Lung (tissue), 11 donors: ENCODE measurements at regions not wholly inside any gene's neighbourhood (a gene's known extent, or its start where the extent isn't known, plus 50 kb on each side); places are given as distances from the start of the nearest gene placed in this dataset.
A peak's percentile ranks its signal among the peaks of the same experiment; 100 is the strongest.

ENCODE experiments used
- ATAC-seq: fragments of 200-7000 bp; cut with Tn5 transposase; one replicate; pipeline ENCODE4 v1.9.1; 2020; ENCODE audit warnings: moderate number of reproducible peaks; ENCODE audit not compliant: insufficient read depth, low FRiP score
- DNase-seq, 3 donors: peaks; one replicate each; pipeline ENCODE4 v3.0.0-alpha.2; 2013 to 2017
- H3K27ac ChIP-seq, 2 donors: one replicate each; pipeline ENCODE4 v1.5.1; 2013; ENCODE audit warnings: mild to moderate bottlenecking in 2 of 2, moderate library complexity in 2 of 2, control low read depth in 1 of 2, inconsistent platforms in 1 of 2, low read depth in 1 of 2, low read length in 1 of 2
- H3K27me3 ChIP-seq, 3 donors: one replicate each; pipeline ENCODE4 v1.5.1; 2013; ENCODE audit warnings: low read length in 2 of 3; ENCODE audit not compliant: control insufficient read depth in 3 of 3, insufficient read depth in 3 of 3
- H3K36me3 ChIP-seq, 4 donors: one replicate each; pipeline ENCODE4 v1.5.1; 2013; ENCODE audit warnings: low read length in 4 of 4, mild to moderate bottlenecking in 1 of 4, moderate library complexity in 1 of 4; ENCODE audit not compliant: control insufficient read depth in 4 of 4, insufficient read depth in 4 of 4
- H3K4me1 ChIP-seq, 5 donors: one replicate each; pipeline ENCODE4 v1.5.1; 2013; ENCODE audit warnings: low read length in 5 of 5, mild to moderate bottlenecking in 2 of 5, moderate library complexity in 1 of 5; ENCODE audit not compliant: control insufficient read depth in 5 of 5, insufficient read depth in 5 of 5
- H3K4me3 ChIP-seq: one replicate; pipeline ENCODE4 v1.5.1; 2013; ENCODE audit warnings: mild to moderate bottlenecking, control low read depth, moderate library complexity
- H3K9ac ChIP-seq, 2 donors: one replicate each; pipeline ENCODE4 v1.5.1; 2013; ENCODE audit warnings: low read length in 2 of 2, control low read depth in 1 of 2; ENCODE audit not compliant: insufficient read depth in 1 of 2
- H3K9me3 ChIP-seq, 4 donors: one replicate each; pipeline ENCODE4 v1.5.1; 2013; ENCODE audit warnings: low read length in 3 of 4, mild to moderate bottlenecking in 1 of 4, moderate library complexity in 1 of 4; ENCODE audit not compliant: control insufficient read depth in 4 of 4, insufficient read depth in 3 of 4
- CTCF ChIP-seq: IDR thresholded peaks from 2 replicates; pipeline ENCODE4 v1.5.1; 2012; ENCODE audit warnings: mild to moderate bottlenecking; ENCODE audit errors: control extremely low read depth, extremely low read depth
- WGBS, 2 donors: extraction: QIAGEN DNeasy Blood & Tissue Kit; methylation state at CpG; one replicate each; pipeline ENCODE4 v1.1.7; 2013; 5-methylcytosine and 5-hydroxymethylcytosine counted together
- donor health status: control.
- donor health status: control.
- donor health status: Bipolar disorder and iron deficiency.
- donor health status: healthy.
- donor health status: DM: yes; HTN: yes; CAD: no.

DNA sequence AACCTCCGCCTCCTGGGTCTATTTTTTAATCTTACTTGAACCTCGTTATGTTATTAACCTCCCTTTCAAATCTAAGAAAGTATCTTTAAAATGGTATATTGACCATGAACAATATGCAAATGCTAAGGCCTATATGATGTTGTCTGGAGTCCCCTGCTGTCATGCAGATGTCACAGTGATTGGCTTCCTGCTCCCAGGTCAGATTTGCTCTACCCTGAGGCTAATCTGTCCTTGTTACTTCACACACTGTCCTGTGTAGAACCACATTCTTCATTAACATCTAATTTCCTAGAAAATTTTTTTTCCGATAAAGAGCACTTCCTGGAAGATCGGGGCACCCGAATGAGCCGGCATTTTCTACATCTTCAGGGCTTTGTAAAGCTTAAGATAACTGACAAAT is 306.6 kb downstream of the MRPL39 start:
- Histone ChIP-seq H3K9me3 (peaks cover 0 to 2% (median 0%) of the 10 kb centered on the region in 4 donors), H3K27ac (no peak overlapping the region), H3K27me3 (no peaks in the 10 kb centered on the region), H3K9ac (no peak overlapping the region), H3K36me3 (no peaks in the 10 kb centered on the region), H3K4me1 (no peaks in the 10 kb centered on the region), H3K4me3 (no peak overlapping the region)
- DNase-seq (no peak), ATAC-seq (no peak)
- 86 to 90% methylated on average over 6 of the region's 6 CpGs for WGBS, 2 donors
- no peak for TF ChIP-seq CTCF

DNA sequence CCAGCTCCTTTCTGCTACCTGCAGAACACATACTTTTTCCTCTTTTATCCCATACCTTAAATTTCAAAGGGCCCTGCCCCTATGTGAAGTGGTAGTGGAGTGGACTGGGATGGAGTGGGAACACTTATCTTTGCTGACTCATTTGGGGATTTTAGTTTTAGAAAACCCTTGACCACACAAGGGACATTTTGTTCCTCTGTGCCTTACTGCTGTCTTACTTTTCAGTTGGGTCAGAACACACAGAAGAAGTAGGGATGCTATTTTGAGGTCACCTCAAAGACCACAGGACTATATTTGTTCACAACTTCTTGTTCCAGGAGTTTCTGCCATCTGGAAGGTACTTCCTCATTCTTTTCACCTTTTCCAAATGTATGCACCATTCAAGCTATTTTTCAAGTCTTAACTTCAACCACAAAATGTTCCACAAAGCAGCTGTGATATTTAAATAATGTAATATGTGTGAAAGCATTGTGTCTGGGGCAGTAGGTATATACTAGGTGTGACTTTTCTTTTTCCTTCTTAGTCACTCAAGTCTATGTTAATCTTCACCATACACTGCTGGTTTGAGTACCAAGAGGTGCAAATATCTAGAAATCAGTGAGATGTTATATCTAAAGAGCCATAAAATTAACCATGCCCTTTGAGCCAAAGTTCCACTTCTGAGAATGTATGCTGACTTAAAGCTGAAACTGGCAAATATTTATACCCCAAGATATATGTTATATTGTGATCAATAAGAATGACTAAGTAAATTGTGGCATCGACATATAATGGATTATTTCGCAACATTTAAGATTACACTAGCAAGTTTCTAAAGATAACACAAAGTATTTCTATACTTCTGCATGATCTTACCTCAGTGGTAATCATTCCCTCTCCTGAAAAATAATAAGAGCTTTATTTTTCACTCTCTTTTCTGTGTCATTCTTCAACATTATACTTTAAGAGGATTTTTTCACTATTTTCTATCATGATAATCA is 308.5 kb downstream of the MRPL39 start:
- no peaks in the 10 kb centered on the region for H3K36me3 ChIP-seq
- H3K4me3 ChIP-seq = no peak overlapping the region
- TF ChIP-seq CTCF = no peak
- WGBS, 2 donors = 50 to 54% methylated on average over 2 of the region's 2 CpGs
- DNase-seq (no peak), ATAC-seq (peak; percentile 79)
- no peak overlapping the region for H3K27ac ChIP-seq
- peaks cover 0 to 2% (median 0%) of the 10 kb centered on the region in 4 donors for H3K9me3 ChIP-seq
- no peak overlapping the region for H3K9ac ChIP-seq
- no peaks in the 10 kb centered on the region for H3K27me3 ChIP-seq
- no peaks in the 10 kb centered on the region for H3K4me1 ChIP-seq

DNA sequence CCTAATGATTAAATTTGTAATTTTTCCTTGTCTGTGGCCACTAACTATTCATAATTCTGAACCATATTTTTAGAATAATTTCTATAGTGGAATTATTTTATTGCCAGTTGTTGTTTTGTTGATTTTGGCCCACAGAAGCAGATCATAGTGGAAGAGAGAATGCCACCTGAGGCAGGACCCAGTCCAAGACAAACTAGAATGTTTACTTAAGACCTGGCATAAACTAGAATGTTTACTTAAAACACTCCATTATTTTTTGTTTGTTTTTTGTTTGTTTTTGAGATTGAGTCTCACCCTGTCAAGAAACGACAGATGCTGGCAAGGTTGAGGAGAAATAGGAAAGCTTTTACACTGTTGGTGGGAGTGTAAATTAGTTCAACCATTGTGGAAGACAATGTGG is 310.2 kb downstream of the MRPL39 start:
- no peak for TF ChIP-seq CTCF
- 65 to 78% methylated on average over 1 of the region's 1 CpG for WGBS, 2 donors
- Histone ChIP-seq H3K4me3 (no peak overlapping the region), H3K27me3 (no peaks in the 10 kb centered on the region), H3K4me1 (no peaks in the 10 kb centered on the region), H3K9me3 (peaks cover 0 to 2% (median 0%) of the 10 kb centered on the region in 4 donors), H3K27ac (no peak overlapping the region), H3K36me3 (no peaks in the 10 kb centered on the region), H3K9ac (no peak overlapping the region)
- ATAC-seq (no peak), DNase-seq (no peak)
